Activated gamma-delta T cell (primary cell): ENCODE measurements at regions not wholly inside any gene's neighbourhood (a gene's known extent, or its start where the extent isn't known, plus 50 kb on each side); places are given as distances from the start of the nearest gene placed in this dataset.
"Not testable (repeated sequence)": the region's sequence is repeated elsewhere in the genome, so short reads cannot be mapped to it uniquely, and the experiment has no call there.

Experiments
- DNase-seq: peaks from one replicate; lab custom pipeline; 2025; lab: John Stamatoyannopoulos, UW

- no peak for DNase-seq
Observed at GRCh38 chr6:27136978-27137814, 110.3 kb upstream of the PRSS16 start.

DNA sequence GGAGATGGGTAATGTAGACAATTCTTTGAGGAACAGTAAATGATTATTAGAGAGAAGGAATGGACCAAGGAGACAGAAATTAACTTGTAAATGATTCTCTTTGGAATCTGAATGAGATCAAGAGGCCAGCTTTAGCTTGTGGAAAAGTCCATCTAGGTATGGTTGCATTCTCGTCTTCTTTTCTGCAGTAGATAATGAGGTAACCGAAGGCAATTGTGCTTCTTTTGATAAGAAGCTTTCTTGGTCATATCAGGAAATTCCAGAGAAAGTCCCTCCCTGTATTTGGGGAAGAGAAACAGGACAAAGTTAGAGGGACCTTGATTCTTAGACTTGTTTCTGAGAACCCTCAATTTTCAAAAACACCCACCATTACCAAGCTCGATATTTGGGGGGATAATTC is 109.1 kb upstream of the PRSS16 start:
- no peak for DNase-seq

- peak; percentile 41 for DNase-seq
Observed at GRCh38 chr6:27138837-27139755, 108.4 kb upstream of the PRSS16 start.

- no peak for DNase-seq
Observed at GRCh38 chr6:27139756-27140579, 107.5 kb upstream of the PRSS16 start.

DNA sequence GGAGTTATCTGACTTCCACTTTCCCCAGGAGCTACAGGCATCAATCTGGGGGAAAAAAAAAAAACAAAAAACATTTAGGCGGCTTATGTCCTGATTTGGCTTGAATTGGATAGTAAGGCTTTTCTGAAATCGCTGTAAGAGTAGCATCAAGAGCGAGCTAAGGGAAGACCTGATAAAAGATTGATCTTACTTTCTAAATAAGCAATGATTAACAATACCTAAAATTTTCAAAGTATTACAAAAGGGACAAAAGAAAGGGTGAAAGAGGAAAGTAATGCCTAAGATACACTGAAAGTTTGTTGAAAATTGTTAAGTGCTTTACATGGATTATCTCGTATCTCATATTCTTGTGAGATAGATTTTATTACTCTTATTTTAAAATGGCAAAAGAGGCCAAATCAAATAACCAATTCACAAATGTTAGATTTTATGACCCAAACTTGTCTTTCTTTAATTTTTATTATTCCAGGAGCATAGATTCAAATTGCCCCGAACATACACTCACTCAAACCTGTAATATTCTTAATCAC is 106.4 kb upstream of the PRSS16 start:
- DNase-seq: no peak

- no peak for DNase-seq
Observed at GRCh38 chr6:27141529-27142015, 105.9 kb upstream of the PRSS16 start.

GRCh38 chr6:27143020-27143388 is 104.5 kb upstream of the PRSS16 start:
- not testable (repeated sequence) for DNase-seq

- DNase-seq: no peak
Observed at GRCh38 chr6:27143474-27144026, 104.0 kb upstream of the PRSS16 start.

DNA sequence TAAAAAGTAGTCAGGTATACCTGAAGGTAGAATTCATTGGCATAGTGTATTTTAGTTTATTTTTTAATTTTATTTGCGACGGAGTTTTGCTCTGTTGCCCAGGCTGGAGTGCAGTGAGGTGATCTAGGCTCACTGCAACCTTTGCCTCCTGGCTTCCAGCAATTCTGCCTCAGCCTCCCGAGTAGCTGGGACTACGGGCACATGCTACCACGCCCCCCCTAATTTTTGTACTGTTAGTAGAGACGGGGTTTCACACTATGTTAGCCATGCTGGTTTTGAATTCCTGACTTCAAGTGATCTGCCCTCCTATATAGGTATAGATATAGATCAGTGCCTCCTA is 102.8 kb upstream of the PRSS16 start:
- no peak for DNase-seq

GRCh38 chr6:27145731-27146455 is 101.6 kb upstream of the PRSS16 start:
- DNase-seq: no peak

- DNase-seq: not testable (repeated sequence)
Observed at GRCh38 chr6:27146456-27146705, 101.1 kb upstream of the PRSS16 start.

DNA sequence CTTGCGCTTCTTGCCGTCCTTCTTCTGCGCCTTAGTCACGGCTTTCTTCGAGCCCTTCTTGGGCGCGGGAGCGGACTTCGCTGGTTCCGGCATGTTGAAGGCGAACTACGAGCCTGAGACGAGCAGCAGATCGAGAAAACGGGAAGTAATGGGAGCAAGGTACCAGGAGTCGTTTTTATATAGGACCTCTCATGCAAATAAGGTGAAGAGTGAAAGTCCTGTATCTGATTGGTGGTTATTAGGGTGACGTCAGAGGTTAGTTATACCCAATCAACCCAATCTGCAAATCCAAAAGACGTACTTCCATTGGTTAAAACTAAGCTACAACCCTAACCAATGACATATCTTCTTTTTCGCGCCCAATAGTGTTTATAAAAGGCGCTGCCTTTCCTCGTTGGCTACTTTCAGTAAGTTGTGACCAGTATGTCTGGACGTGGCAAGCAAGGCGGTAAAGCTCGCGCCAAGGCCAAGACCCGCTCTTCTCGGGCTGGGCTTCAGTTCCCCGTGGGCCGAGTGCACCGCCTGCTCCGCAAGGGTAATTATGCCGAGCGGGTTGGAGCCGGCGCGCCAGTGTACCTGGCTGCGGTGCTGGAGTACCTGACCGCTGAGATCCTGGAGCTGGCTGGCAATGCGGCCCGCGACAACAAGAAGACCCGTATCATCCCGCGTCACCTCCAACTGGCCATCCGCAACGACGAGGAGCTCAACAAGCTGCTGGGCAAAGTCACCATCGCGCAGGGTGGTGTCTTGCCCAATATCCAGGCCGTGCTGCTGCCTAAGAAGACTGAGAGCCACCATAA is 100.6 kb upstream of the PRSS16 start:
- peak; percentile 33 for DNase-seq

DNA sequence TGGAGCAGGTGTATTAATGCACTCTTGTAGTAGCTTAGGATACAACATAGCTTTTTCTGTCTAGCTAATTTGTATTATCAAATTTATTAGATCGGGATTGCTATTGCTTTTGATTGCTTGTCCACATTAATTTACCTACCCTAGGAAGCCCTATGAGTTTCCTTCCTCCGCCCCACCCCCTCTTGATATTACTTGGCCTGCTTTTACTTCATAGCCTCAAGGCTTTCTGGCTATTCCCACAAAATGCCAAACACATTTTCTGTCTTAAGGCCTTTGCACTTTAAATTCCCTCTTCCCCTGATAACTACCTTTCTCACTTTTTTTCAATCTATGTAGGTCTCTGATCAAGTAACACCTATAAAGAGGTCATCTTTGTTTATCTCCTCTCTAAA is 99.1 kb upstream of the PRSS16 start:
- no peak for DNase-seq

DNA sequence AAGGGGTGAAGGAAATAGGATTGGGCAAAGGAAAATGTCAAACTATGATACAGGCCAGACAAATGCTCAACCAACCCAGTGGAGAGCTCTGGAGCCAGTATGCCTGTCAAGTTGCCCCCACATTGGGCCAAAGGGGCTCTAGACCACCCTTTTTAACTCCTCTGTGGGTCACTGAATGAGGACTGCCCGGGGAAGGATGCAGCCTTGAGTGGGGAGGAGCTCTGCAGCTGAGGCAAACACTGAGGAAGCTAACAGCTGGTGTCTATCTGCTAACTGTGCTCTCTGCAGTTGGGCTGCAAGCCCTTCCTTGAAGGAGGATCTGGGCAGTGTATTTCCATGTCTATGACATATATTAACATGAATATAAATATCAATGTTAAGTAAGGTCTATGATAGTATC is 98.4 kb upstream of the PRSS16 start:
- no peak for DNase-seq

- DNase-seq: no peak
Observed at GRCh38 chr6:27154696-27155095, 92.8 kb upstream of the PRSS16 start.

GRCh38 chr6:27156874-27157458 is 90.5 kb upstream of the PRSS16 start:
- no peak for DNase-seq

GRCh38 chr6:27157459-27158315 is 89.8 kb upstream of the PRSS16 start:
- peak; percentile 30 for DNase-seq

DNA sequence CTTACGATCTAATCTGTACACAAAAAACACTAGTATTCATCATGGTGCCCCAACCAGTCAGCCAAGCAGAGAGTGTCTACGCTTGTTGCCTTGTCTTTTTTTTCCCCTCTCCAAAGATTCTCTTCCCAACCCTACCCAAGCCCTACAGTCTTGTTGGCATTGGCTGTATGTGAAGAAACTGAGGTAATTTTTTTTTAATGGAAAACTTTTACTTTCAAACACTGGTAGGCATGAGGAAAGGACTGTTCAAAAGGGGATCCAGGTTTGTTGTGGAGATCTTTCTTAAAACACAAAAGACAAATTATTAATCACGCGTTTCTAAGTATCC is 89.2 kb upstream of the PRSS16 start:
- DNase-seq: no peak

- DNase-seq: no peak
Observed at GRCh38 chr6:27159725-27160124, 87.8 kb upstream of the PRSS16 start.
